K562 (cell line): ENCODE measurements at regions not wholly inside any gene's neighbourhood (a gene's known extent, or its start where the extent isn't known, plus 50 kb on each side); places are given as distances from the start of the nearest gene placed in this dataset.

Experiments
- CSDE1 ChIP-seq, 2 experiments: fragments of 450-650 bp; IDR thresholded peaks; 2 replicates each; pipeline ENCODE4 v1.6.1; 2016; ENCODE audit warnings: mild to moderate bottlenecking in 1 of 2
- CTCFL ChIP-seq: IDR thresholded peaks from 2 replicates; pipeline ENCODE4 v1.6.1; 2011; ENCODE audit warnings: borderline replicate concordance, low read depth, mild to moderate bottlenecking, moderate library complexity, low read length; ENCODE audit not compliant: insufficient read depth, poor library complexity, severe bottlenecking
- FOS ChIP-seq: IDR thresholded peaks from 3 replicates; pipeline ENCODE4 v1.6.1; 2011; ENCODE audit not compliant: insufficient read length; ENCODE audit errors: extremely low read depth
- FOSL1 ChIP-seq: fragments of 200-800 bp; sonication (Bioruptor generic); conservative IDR thresholded peaks from 2 replicates; pipeline ENCODE4 v1.6.1; 2016; ENCODE audit warnings: missing genetic modification characterization, missing compliant biosample characterization
- FOXJ2 ChIP-seq: fragments of 200-800 bp; sonication (Bioruptor generic); IDR thresholded peaks from 2 replicates; pipeline ENCODE4 v1.6.1; 2016; ENCODE audit warnings: missing genetic modification characterization, missing compliant biosample characterization
- GATA2 ChIP-seq: sonication (generic); formaldehyde crosslinking; IDR thresholded peaks from 2 replicates; pipeline ENCODE4 v1.4.0; 2020; ENCODE audit warnings: mild to moderate bottlenecking, missing genetic modification reagents
- HNRNPK ChIP-seq: fragments of 200-400 bp; formaldehyde crosslinking; IDR thresholded peaks from one replicate; pipeline ENCODE4 v1.6.1; 2018; ENCODE audit warnings: mild to moderate bottlenecking, low read depth, low read length; ENCODE audit not compliant: poor library complexity, severe bottlenecking
- HNRNPL ChIP-seq: fragments of 200-400 bp; formaldehyde crosslinking; IDR thresholded peaks from 2 replicates; pipeline ENCODE4 v1.6.1; 2017; ENCODE audit warnings: low read depth, mild to moderate bottlenecking, low read length
- JUND ChIP-seq, 2 experiments: IDR thresholded peaks; 2 replicates in 1 of 2; 3 replicates in 1 of 2; pipeline ENCODE4 v1.6.1; 2011; ENCODE audit warnings: borderline replicate concordance in 2 of 2, low read depth in 2 of 2, low read length in 2 of 2, improper control_type of control experiment in 1 of 2, missing biosample characterization in 1 of 2, missing genetic modification characterization in 1 of 2, missing genetic modification reagents in 1 of 2
- LCOR ChIP-seq: sonication (generic); formaldehyde crosslinking; IDR thresholded peaks from 2 replicates; pipeline ENCODE4 v1.8.0; 2022; ENCODE audit warnings: mild to moderate bottlenecking, missing genetic modification reagents
- NBN ChIP-seq: fragments of 450-650 bp; IDR thresholded peaks from 2 replicates; pipeline ENCODE4 v1.6.1; 2016; ENCODE audit warnings: low read depth, mild to moderate bottlenecking
- NFIX ChIP-seq: fragments of 250-450 bp; sonication (Bioruptor Pico); IDR thresholded peaks from 2 replicates; pipeline ENCODE4 v1.4.0; 2020; ENCODE audit warnings: low read depth, mild to moderate bottlenecking, moderate library complexity
- PTTG1 ChIP-seq: fragments of 450-650 bp; IDR thresholded peaks from 2 replicates; pipeline ENCODE4 v1.6.1; 2016; ENCODE audit warnings: low read depth, mild to moderate bottlenecking, missing genetic modification characterization, missing compliant biosample characterization
- RHOXF2B ChIP-seq: fragments of 250-450 bp; sonication (Bioruptor Pico); conservative IDR thresholded peaks from 2 replicates; pipeline ENCODE4 v1.5.1; 2021
- SREBF2 ChIP-seq: sonication (generic); formaldehyde crosslinking; IDR thresholded peaks from 2 replicates; pipeline ENCODE4 v1.4.0; 2020; ENCODE audit warnings: mild to moderate bottlenecking, missing genetic modification reagents
- STAG1 ChIP-seq: sonication (generic); formaldehyde crosslinking; IDR thresholded peaks from 2 replicates; pipeline ENCODE4 v1.5.0; 2020; ENCODE audit warnings: missing genetic modification reagents, borderline replicate concordance
- XRCC3 ChIP-seq: fragments of 450-650 bp; IDR thresholded peaks from 2 replicates; pipeline ENCODE4 v1.6.1; 2017; ENCODE audit warnings: mild to moderate bottlenecking, moderate library complexity
- ZKSCAN1 ChIP-seq: fragments of 150-350 bp; IDR thresholded peaks from 2 replicates; pipeline ENCODE4 v1.6.1; 2016; ENCODE audit warnings: low read depth, low read length
- ZKSCAN3 ChIP-seq: fragments of 250-450 bp; sonication (Bioruptor Pico); IDR thresholded peaks from 2 replicates; pipeline ENCODE4 v1.4.0; 2020
- ZNF143 ChIP-seq: sonication (generic); formaldehyde crosslinking; IDR thresholded peaks from 2 replicates; pipeline ENCODE4 v1.9.0; 2022; ENCODE audit warnings: mild to moderate bottlenecking, missing genetic modification reagents
- ZNF175 ChIP-seq: fragments of 200-800 bp; sonication (Bioruptor generic); IDR thresholded peaks from 2 replicates; pipeline ENCODE4 v1.6.1; 2016; ENCODE audit warnings: low read depth, mild to moderate bottlenecking, missing genetic modification characterization, missing compliant biosample characterization
- ZNF274 ChIP-seq: IDR thresholded peaks from 2 replicates; pipeline ENCODE4 v1.6.1; 2011; ENCODE audit warnings: low read depth, mild to moderate bottlenecking, low read length, moderate library complexity, borderline replicate concordance
- ZNF507 ChIP-seq: conservative IDR thresholded peaks from 2 replicates; pipeline ENCODE4 v1.6.1; 2017; ENCODE audit warnings: missing genetic modification characterization, missing compliant biosample characterization
- ZNF830 ChIP-seq: fragments of 250-450 bp; sonication (Bioruptor Pico); IDR thresholded peaks from 2 replicates; pipeline ENCODE4 v1.5.0; 2021; ENCODE audit warnings: mild to moderate bottlenecking

GRCh38 chr3:72052841-72053409, 268.0 kb upstream of the PROK2 start (continued):
- TF ChIP-seq NBN: peak; percentile 67
- TF ChIP-seq CSDE1 (IDR thresholded peaks at IDR 0.05): 0 out of 4 replicates have a peak, but pooled peaks of 1 of the 2 experiments have one; percentile 30
- TF ChIP-seq FOS: no peak
- TF ChIP-seq STAG1 (CRISPR knock-in tag): no peak
- no peak for TF ChIP-seq CTCFL
- no peak for TF ChIP-seq SREBF2 (CRISPR knock-in tag)
- TF ChIP-seq HNRNPK: no peak
- TF ChIP-seq FOXJ2: peak; percentile 56; the same call in 1 of the 2 replicates
- no peak for TF ChIP-seq ZNF830 (CRISPR knock-in tag)
- peak; percentile 69 for TF ChIP-seq GATA2 (CRISPR knock-in tag)
- TF ChIP-seq LCOR: peak; percentile 40; the same call in 1 of the 2 replicates
- 0 out of 2 replicates have a peak, but pooled peaks have one; percentile 30 for TF ChIP-seq ZNF175 (CRISPR knock-in tag)
- TF ChIP-seq ZNF143 (CRISPR knock-in tag): no peak
- no peak for TF ChIP-seq ZNF507 (tag)
- no peak for TF ChIP-seq XRCC3
- no peak for TF ChIP-seq ZKSCAN3
- TF ChIP-seq HNRNPL: no peak
- TF ChIP-seq ZKSCAN1: no peak
- no peak for TF ChIP-seq PTTG1 (tag)
- peak; percentile 75 for TF ChIP-seq NFIX (CRISPR knock-in tag)
- TF ChIP-seq RHOXF2B: no peak
- TF ChIP-seq JUND (IDR thresholded peaks at IDR 0.05; ENCODE audit: borderline replicate concordance, low read depth, low read length): peak; percentile 45; the same call in 1 of the 2 replicates
- peak; percentile 73; the same call in 2 of the 3 replicates for TF ChIP-seq JUND (tag; IDR thresholded peaks at IDR 0.05; ENCODE audit: borderline replicate concordance, low read depth, low read length)
- peak; percentile 87 for TF ChIP-seq FOSL1 (tag)
- TF ChIP-seq ZNF274: no peak
